HG03060 (cell line): ENCODE measurements at regions not wholly inside any gene's neighbourhood (a gene's known extent, or its start where the extent isn't known, plus 50 kb on each side); places are given as distances from the start of the nearest gene placed in this dataset.
"Not testable (repeated sequence)": the region's sequence is repeated elsewhere in the genome, so short reads cannot be mapped to it uniquely, and the experiment has no call there.

Experiments
- ATAC-seq: cut with Tn5 transposase; IDR thresholded peaks from one replicate; pipeline ENCODE4 v1.9.1; 2021; ENCODE audit warnings: low read depth, moderate number of reproducible peaks; ENCODE audit not compliant: unreplicated experiment

- no peak for ATAC-seq
These were observed 1053.3 kb downstream of the SORCS1 start for GRCh38 chr10:106111246-106111645.

GRCh38 chr10:106107706-106108105 is 1056.8 kb downstream of the SORCS1 start:
- no peak for ATAC-seq

GRCh38 chr10:106106114-106106513 is 1058.4 kb downstream of the SORCS1 start:
- ATAC-seq, result no peak

GRCh38 chr10:106089855-106090254 is 1074.7 kb downstream of the SORCS1 start:
- no peak for ATAC-seq

- ATAC-seq, result no peak
These were observed 1078.1 kb downstream of the SORCS1 start for GRCh38 chr10:106086391-106086790.

GRCh38 chr10:106083572-106083971 is 1080.9 kb downstream of the SORCS1 start:
- ATAC-seq, result no peak

- no peak for ATAC-seq
These were observed 1081.6 kb downstream of the SORCS1 start for GRCh38 chr10:106082865-106083264.

GRCh38 chr10:106078895-106079576 is 1085.5 kb downstream of the SORCS1 start:
- no peak for ATAC-seq

GRCh38 chr10:106076496-106076895 is 1088.0 kb downstream of the SORCS1 start:
- no peak for ATAC-seq

- no peak for ATAC-seq
These were observed 1111.4 kb downstream of the SORCS1 start for GRCh38 chr10:106053061-106053460.

GRCh38 chr10:106044503-106044902 is 1120.0 kb downstream of the SORCS1 start:
- no peak for ATAC-seq

- no peak for ATAC-seq
These were observed 1120.6 kb downstream of the SORCS1 start for GRCh38 chr10:106043863-106044262.

- ATAC-seq, result no peak
These were observed 1126.3 kb downstream of the SORCS1 start for GRCh38 chr10:106038246-106038645.

GRCh38 chr10:106033065-106033464 is 1131.4 kb downstream of the SORCS1 start:
- no peak for ATAC-seq

- no peak for ATAC-seq
These were observed 1132.0 kb downstream of the SORCS1 start for GRCh38 chr10:106032450-106033002.

- no peak for ATAC-seq
These were observed 1137.3 kb downstream of the SORCS1 start for GRCh38 chr10:106027240-106027639.

GRCh38 chr10:106025208-106025811 is 1139.2 kb downstream of the SORCS1 start:
- no peak for ATAC-seq

GRCh38 chr10:106023329-106023728 is 1141.2 kb downstream of the SORCS1 start:
- no peak for ATAC-seq

GRCh38 chr10:106019559-106019958 is 1144.9 kb downstream of the SORCS1 start:
- not testable (repeated sequence) for ATAC-seq

- ATAC-seq, result not testable (repeated sequence)
These were observed 1148.9 kb downstream of the SORCS1 start for GRCh38 chr10:106015369-106016199.

GRCh38 chr10:106011250-106011649 is 1153.3 kb downstream of the SORCS1 start:
- no peak for ATAC-seq
